ENCODE measurements at regions not wholly inside any gene's neighbourhood (a gene's known extent, or its start where the extent isn't known, plus 50 kb on each side); places are given as distances from the start of the nearest gene placed in this dataset.
"Not testable (repeated sequence)": the region's sequence is repeated elsewhere in the genome, so short reads cannot be mapped to it uniquely, and the experiment has no call there.

GRCh38 chr22:25420925-25421904 lies 143.3 kb upstream of the GRK3 start:
- DNase-seq = no peak

GRCh38 chr22:25426530-25427308 lies 137.8 kb upstream of the GRK3 start:
- peak; percentile 26 for DNase-seq

GRCh38 chr22:25431637-25432342 lies 132.7 kb upstream of the GRK3 start:
- not testable (repeated sequence) for DNase-seq

- not testable (repeated sequence) for DNase-seq
These were observed 131.0 kb upstream of the GRK3 start for GRCh38 chr22:25433381-25433970.

- DNase-seq = no peak
These were observed 126.9 kb upstream of the GRK3 start for GRCh38 chr22:25437414-25438160.

DNA sequence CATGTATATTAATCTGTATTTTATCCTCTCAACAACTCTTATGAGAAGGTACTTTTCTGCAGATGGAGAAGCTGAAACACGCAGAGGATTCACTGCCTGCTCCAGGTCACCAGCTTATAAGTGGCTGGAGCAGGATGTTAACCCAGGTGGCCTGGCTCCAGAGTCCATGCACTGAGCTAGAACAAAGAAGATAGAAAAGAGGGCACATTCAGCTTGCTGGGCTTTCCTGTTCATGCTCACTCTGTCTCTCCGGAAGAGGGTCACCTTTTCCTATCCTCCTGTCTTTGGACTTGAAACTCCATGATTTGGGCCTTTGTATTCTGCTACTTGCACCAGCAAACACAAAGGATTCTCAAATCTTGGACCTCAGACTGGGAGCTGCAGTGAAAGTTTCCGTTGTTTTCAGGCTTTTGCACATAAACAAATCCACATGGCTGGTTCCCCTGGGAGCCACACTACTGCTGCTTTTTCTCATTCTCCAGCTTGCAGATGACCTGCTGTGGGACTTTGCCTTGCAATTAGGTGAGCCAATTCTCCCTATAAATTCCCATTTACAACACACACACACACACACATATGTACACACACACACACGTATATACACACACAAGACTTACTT lies 117.3 kb upstream of the GRK3 start:
- no peak for DNase-seq

GRCh38 chr22:25447686-25448434 lies 116.6 kb upstream of the GRK3 start:
- peak; percentile 81 for DNase-seq

DNA sequence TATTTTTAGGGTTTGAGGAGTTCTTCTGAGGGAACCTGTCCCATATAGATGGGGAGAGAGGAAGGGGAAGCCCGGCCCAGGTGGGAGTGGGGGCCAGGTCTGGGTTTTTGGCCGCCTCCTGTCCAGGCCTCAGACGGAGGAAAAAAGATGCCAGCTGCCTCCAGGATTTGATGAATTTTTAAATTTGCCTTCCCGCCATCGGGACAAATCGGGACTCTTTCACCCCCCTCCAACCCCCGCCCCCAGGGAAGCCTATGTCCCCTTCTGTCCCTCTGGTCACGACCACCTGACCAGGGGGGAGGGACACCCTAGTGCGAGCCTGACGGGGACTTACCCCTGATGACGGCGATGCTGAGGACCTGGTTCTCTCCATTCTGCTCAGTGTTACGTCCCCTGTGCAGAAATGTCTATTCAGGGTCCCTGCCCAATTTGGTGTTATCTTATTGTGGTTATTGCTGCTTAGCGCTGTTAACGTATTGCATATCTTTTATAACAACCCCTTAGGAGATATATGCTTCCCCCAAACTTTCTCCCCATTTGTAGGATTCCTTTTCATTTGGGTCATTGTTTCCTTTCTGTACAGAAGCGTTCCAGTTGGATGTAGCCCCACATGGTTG lies 115.9 kb upstream of the GRK3 start:
- no peak for DNase-seq

DNA sequence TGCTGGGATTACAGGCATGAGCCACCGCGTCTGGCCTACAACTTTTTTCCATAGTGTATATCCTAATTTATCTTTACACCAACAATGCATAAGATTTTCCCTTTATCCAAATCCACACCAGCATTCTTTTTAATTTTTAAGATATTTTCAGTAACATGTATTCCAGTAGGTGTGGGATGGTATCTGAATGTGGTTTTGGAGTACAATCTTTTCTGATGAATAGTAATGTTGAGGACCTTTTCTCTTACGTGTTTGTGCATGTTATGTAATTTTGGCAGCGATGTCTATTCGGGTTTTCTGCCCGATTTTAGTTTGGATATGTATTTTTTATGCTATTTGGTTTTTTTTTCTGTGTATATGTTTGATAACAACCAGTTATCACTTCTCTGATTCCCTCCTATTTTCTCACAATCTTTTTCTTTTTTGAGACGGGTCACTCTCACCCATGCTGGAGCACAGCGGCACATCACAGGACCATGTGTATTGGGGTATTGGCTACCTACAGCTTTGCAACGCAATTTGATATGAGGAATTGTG lies 114.6 kb upstream of the GRK3 start:
- no peak for DNase-seq

DNA sequence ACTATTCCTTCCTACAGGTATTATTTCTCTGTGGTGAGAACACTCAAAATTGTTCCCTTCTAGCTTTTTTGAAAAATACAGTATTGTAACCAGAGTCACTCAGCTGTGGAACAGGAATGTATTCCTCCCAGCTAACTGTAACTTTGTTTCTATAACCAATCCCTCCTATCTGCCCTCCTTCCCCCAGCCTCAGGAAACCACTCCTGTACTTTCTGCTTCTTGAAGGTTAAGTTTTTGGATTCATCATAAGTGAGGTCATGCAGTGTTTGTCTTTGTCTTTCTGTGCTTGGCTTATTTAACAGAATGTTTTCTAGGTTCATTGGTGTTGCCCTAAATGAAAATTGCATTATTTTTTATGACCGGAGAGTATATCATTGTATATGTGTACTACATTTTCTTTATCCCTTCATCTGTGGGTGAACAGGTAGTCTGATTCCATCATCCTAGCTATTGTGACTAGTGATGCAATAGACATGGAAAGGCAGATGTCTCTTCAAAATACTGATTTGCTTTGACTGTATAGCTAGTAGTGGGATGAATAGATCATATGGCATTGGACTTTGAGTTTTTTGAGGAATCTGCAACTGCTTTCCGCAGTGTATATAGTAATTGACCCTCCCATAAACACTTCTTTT lies 112.9 kb upstream of the GRK3 start:
- no peak for DNase-seq

- DNase-seq = no peak
These were observed 112.3 kb upstream of the GRK3 start for GRCh38 chr22:25452116-25452700.

DNA sequence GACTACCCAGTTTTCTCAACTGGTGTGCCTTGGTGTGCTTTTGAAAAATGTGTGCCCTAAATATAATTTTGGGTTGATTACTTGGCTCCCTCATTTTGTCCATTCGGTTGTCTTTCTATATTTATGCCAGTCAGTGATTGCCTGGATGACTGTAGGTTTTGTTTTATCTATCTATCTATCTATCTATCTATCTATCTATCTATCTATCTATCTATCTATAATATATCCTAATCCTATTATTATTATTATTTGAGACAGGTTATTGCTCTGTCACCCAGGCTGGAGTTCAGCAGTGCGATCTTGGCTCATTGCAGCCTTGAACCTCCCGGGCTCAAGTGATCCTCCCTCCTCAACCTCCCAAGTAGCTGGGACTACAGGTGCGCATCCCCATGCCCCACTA lies 111.4 kb upstream of the GRK3 start:
- no peak for DNase-seq

DNA sequence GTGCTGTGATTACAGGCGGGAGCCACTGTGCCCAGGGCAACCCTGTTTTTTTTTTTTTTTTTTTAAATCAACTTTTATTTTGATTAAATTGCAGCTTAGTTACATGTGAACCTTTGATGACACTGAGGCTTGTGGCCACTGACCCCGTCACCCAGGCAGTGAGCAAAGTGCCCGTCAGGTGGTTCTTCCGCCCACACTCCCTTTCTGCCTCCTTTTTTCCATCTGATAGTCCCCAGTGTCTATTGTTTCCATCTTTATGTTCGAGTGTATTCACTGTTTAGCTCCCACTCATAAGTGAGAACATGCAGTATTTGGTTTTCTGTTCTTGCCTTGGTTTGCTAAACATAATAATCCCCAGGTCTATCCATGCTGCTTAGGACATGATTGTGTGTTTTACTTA lies 110.9 kb upstream of the GRK3 start:
- DNase-seq = no peak

- not testable (repeated sequence) for DNase-seq
These were observed 108.0 kb upstream of the GRK3 start for GRCh38 chr22:25456300-25457043.

- DNase-seq = not testable (repeated sequence)
These were observed 105.8 kb upstream of the GRK3 start for GRCh38 chr22:25458631-25459030.

DNA sequence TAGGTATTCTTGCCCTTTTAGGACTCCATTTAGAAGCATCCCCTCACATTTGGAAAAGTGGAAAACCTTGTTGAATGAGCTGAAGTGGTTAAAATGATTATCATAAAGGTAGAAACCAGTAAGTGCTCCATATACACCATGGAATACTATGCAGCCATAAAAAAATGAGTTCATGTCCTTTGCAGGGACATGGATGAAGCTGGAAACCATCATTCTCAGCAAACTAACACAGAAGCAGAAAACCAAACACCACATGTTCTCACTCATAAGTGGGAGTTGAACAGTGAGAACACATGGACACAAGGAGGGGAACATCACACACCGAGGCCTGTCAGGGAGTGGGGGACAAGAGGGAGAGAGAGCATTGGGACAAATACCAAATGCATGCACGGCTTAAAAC lies 103.8 kb upstream of the GRK3 start:
- DNase-seq = not testable (repeated sequence)

DNA sequence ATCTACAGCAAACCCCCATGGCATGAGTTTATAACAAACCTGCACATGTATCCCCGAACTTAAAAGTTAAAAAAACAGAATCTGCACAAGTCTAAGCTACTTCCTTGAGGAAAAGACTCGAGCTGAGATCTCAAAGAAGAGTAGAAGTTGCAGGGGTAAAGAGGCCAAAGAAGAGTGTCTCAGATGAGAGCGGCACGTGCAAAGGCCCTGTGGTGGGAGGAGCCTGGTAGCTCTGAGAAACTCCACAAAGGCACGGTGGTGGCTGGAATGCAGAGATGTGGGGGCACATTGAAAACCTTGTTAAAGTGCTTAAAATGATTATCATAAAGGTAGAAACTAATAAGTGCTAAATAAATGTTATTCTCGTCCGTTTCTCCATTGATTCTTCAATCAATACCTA lies 103.2 kb upstream of the GRK3 start:
- no peak for DNase-seq
